Stimulated activated CD4-positive, alpha-beta T cell treated with anti-CD3 and anti-CD28 coated beads, Interleukin-12 subunit alpha, Interleukin-12 subunit beta, amount 100 ng/mL, for 48 hours (primary cell): ENCODE measurements at regions not wholly inside any gene's neighbourhood (a gene's known extent, or its start where the extent isn't known, plus 50 kb on each side); places are given as distances from the start of the nearest gene placed in this dataset.
"Not testable (repeated sequence)": the region's sequence is repeated elsewhere in the genome, so short reads cannot be mapped to it uniquely, and the experiment has no call there.

ENCODE experiments used
- DNase-seq, 3 donors: peaks; one replicate each; pipeline ENCODE4 v3.0.0-alpha.2; 2020; ENCODE audit warnings: low read depth in 2 of 3, low spot score in 1 of 3

GRCh38 chr6:119523556-119523955 is 174.0 kb upstream of the MAN1A1 start:
- no peak for DNase-seq

DNA sequence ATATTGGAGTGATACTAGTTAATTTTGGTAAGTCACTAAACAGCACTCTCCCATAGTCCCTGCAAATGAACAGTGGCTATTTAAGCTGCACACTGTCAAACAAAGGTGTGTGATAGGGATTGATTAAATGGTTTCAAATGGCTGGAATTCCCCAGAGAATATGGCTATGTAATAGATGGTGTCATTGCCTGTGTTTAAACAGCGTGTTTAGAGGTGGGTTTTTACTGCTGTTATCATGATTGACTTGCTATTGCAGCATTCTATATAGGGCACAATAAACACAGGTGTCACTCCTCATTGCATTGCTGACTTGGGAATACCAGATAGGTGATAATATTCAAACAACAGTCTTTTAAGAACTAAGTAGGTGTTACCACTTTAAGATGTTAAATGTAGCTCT is 171.7 kb upstream of the MAN1A1 start:
- no peak for DNase-seq

DNA sequence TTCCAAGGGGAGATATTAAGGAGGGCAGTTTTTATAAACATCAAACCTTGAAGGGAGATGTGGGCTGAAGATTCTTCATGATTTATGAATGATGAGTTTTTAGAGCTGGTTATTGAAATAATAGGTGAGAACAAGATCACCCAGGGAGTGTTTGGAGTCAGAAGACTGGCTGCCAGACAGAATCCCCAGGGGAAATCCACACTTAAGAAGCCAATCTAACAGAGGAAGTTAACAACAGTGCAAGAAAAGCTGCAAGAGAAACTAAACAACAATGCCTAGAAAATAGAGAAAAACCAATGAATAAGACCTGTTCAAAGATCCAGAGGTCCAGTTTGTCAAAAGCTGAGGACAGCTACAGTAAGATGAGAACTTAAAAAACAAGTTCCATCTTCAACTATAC is 167.9 kb upstream of the MAN1A1 start:
- no peak for DNase-seq

- no peak for DNase-seq
Observed at GRCh38 chr6:119514345-119514744, 164.8 kb upstream of the MAN1A1 start.

DNA sequence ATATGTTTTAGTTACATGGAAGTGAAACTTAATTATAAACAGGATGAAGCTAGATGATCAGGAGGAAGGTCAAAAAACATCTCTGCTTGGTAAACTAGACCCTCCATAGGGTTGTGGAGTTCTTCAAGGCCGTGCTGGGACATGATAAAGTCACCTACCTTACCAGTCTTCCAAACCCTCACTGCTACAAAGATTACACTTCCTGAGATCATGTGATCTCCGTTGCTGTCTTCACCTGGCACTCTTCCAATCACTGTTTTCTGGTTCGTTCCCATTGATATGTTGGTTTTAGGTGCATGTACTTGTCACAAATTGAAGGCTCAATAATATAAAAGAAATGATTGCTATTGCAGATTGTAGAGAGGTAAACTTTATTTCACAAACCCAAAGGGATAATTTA is 161.5 kb upstream of the MAN1A1 start:
- DNase-seq = no peak

DNA sequence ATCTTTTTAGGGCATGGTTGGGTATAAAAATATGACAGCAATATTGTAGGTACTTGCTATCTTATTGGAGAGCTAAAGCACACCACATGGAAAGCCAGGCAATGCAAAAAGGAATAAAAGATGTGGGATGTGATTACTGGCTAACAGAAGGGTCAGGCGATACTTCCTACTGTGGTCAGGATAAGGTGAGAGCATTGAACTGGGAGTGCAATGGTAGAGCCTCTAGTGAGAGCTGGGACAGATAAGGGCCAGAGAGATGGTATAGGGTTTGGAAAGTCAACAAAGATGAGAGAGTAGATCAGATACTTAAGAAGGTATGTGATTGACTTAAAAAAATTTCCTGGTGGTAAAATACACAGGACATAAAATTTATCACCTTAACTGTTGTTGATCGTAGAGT is 160.7 kb upstream of the MAN1A1 start:
- no peak for DNase-seq

- no peak for DNase-seq
Observed at GRCh38 chr6:119506631-119507174, 157.1 kb upstream of the MAN1A1 start.

DNA sequence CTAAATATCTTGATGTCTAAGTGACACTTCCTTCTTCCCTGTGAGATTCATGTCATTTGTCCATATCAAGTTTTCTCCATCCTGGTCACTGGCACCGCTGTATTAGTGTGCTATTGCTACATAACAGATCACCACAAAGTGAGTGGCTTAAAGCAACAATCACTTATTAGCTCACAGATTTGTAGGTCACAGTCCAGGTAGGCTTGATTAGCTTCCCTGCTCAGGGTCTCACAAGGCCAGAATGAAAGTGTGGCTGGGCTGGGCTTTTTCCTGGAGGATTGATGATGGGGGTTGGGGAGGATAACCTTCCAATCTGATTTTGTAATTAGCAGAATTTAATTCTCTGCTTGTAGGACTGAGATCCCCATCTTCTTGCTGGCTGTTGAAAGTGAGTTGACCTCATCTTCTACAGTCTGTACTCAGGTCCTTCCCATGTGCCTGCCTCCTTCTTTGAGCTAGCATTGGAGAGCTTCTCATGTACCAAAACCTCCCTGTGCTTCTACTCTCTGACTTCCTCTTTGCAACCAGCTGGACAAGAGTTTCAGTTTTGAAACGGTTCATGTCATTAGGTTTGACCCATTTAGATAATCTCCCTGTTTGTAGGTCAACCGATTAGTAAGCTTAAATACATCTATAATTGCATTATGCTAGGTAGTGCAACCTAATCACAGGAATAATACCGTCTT is 152.4 kb upstream of the MAN1A1 start:
- no peak for DNase-seq

DNA sequence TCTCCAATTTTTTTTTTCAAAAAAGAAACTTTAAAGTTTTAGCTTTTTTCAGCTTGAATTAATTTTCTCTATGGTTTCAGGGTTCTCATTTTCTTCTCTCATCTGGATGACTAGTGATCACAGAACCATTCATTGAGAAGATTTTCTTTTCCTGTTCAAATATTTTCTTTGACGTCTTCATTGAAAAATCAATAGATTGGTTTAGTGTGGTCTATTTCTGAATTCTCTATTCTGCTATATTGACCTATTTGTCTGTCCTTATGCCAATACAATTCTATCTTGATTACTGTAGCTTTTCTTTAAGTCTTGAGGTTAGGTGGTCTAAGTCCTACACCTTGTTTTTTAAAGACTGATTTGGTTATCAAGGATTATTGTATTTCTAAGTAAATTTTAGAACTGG is 150.2 kb upstream of the MAN1A1 start:
- DNase-seq = no peak

GRCh38 chr6:119497988-119498727 is 148.6 kb upstream of the MAN1A1 start:
- no peak for DNase-seq

GRCh38 chr6:119495230-119495683 is 145.7 kb upstream of the MAN1A1 start:
- no peak for DNase-seq

DNA sequence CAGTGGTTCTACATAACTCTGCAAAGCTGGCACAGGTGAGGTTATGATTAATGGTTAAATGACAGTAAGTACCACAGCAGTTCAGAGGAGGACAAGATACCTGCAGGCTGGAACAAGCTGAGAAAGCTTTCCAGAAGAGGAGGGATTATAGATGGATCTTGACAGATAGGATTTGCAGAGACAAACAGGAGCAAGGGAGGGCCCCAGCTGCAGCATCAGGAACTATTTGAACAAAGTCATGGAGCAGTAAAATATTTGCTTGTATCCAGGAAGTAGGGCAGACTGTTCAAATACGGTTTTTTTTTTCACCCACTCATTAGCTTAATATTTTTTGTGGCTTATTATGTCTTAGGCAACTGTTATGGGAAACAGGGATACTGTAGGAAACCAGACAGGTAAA is 144.4 kb upstream of the MAN1A1 start:
- DNase-seq = no peak

- not testable (repeated sequence) for DNase-seq
Observed at GRCh38 chr6:119491112-119491511, 141.6 kb upstream of the MAN1A1 start.

DNA sequence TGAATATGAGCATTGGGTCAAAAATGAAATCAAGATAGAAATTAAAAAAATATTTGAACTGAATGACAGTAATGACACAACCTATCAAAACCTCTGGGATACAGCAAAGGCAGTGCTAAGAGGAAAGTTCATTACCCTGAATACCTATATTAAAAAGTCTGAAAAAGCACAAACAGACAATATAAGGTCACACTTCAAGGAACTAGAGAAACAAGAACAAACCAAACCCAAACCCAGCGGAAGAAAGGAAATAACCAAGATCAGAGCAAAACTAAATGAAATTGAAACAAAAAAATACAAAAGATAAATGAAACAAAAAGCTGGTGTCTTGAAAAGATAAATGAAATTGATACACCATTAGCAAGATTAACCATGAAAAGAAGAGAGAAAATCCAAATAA is 140.5 kb upstream of the MAN1A1 start:
- not testable (repeated sequence) for DNase-seq

- no peak for DNase-seq
Observed at GRCh38 chr6:119484598-119484997, 135.0 kb upstream of the MAN1A1 start.

DNA sequence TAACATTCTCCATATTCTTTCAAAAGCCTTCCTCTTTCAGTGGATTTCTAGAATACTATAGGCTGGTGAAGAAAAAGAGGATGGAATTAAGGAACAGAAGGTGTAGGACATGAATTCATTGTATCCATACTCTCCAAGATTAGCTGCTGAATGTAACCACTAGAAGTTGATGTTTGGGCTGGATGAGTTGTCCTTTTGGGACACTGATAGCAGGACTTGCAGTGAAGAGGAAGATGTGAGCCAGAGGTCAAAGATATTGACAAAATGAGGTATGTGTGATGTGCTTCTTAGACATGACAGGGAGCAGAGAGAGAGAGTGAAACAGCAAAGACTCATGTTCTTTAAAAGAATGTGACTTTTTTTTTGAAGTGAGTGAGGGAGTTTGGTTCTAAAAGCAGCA is 134.3 kb upstream of the MAN1A1 start:
- no peak for DNase-seq

DNA sequence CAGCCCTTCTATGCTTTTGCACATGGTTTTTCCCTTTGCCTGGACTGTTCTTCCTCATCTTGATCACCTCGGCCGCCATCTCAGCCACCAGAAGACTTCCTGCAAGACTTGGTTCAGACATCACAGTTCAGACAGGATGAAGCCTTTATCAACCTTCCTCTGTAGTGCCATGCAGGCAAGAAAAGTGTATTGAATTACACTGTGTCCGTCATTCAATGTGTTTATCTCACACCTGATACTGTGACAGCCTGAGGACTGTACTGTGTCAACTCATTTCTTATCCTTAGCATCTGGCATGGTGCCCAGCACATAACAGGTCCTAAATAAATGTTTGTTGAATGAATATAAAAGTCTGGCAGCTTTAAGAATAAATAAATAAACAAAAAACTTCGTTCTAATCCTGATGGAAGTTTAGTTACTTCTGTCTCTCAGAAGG is 133.3 kb upstream of the MAN1A1 start:
- no peak for DNase-seq

GRCh38 chr6:119481976-119482375 is 132.4 kb upstream of the MAN1A1 start:
- DNase-seq = no peak

DNA sequence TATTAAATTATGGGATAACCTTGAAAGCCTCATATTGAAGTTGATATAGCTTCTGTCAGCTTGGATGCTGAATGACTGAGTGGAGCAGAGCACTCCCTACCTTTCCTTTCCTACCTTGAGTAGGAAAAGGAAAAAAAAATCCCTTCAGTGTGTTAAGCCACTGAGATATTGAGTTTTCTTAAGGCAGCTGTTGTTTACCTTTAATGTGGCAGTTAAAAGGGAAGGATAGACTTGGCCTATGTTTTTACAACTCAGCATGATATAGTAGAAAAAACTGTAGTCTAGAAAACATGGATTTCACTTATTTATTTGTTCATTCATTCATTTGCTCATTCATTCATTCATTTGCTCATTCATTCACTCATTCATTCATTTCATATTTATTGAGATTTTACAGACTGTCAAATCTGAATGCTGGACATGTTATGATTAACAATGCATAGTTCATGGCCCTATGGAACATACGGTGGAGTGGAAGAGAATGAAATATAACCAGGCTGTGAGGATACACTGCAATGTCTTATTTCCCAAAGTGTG is 131.5 kb upstream of the MAN1A1 start:
- no peak for DNase-seq

- DNase-seq = no peak
Observed at GRCh38 chr6:119479860-119480655, 130.5 kb upstream of the MAN1A1 start.

DNA sequence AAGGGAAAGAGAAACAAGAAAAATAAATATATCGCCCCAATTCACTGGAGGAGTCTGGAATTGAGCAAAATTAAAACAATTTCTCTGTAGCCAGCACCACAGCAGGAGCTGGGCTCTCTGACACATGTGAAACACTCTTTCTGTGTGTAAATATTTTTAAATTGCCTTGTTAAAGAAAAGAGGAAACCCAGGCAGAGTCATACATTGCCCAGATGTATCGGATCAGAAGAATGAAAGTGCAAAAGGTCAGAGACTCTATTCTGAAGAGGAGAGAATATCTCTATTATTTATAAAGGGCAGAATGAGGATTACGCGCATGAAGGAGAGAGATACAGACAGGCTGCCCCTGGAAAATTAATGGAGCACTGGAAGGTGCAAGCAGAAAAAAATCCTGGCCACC is 127.0 kb upstream of the MAN1A1 start:
- no peak for DNase-seq
